Fibroblast of the aortic adventitia (primary cell): ENCODE measurements at regions not wholly inside any gene's neighbourhood (a gene's known extent, or its start where the extent isn't known, plus 50 kb on each side); places are given as distances from the start of the nearest gene placed in this dataset.

Experiments used
- DNase-seq: peaks from one replicate; pipeline ENCODE4 v3.0.0-alpha.2; 2010; ENCODE audit warnings: low read depth
- H3K4me3 ChIP-seq: 2 replicates; pipeline ENCODE4 v1.5.1; 2011; ENCODE audit warnings: low read depth, mild to moderate bottlenecking, control low read depth, low read length, moderate library complexity
- CTCF ChIP-seq: IDR thresholded peaks from 2 replicates; pipeline ENCODE4 v1.5.1; 2011; ENCODE audit warnings: mild to moderate bottlenecking, low read length, control low read depth, inconsistent platforms; ENCODE audit not compliant: insufficient read depth

GRCh38 chr10:60522617-60523016, 132.9 kb upstream of the ANK3 start:
- no peak overlapping the region for H3K4me3 ChIP-seq
- no peak for DNase-seq
- TF ChIP-seq CTCF = no peak

- no peak overlapping the region for H3K4me3 ChIP-seq
- no peak for TF ChIP-seq CTCF
- DNase-seq = peak; percentile 96
Measured at GRCh38 chr10:60521974-60522405, 132.3 kb upstream of the ANK3 start.

GRCh38 chr10:60518745-60519144, 129.1 kb upstream of the ANK3 start:
- TF ChIP-seq CTCF = no peak
- H3K4me3 ChIP-seq = no peak overlapping the region
- DNase-seq = no peak

- H3K4me3 ChIP-seq = no peak overlapping the region
- DNase-seq = peak; percentile 28
- TF ChIP-seq CTCF = no peak
Measured at GRCh38 chr10:60517805-60518204, 128.1 kb upstream of the ANK3 start.

GRCh38 chr10:60513281-60513680, 123.6 kb upstream of the ANK3 start:
- TF ChIP-seq CTCF = no peak
- DNase-seq = no peak
- H3K4me3 ChIP-seq = no peak overlapping the region

- no peak for DNase-seq
- no peak for TF ChIP-seq CTCF
- H3K4me3 ChIP-seq = no peak overlapping the region
Measured at GRCh38 chr10:60511477-60512229, 122.0 kb upstream of the ANK3 start.

GRCh38 chr10:60508831-60509230, 119.2 kb upstream of the ANK3 start:
- H3K4me3 ChIP-seq = no peak overlapping the region
- no peak for TF ChIP-seq CTCF
- DNase-seq = no peak
